ENCODE measurements at regions not wholly inside any gene's neighbourhood (a gene's known extent, or its start where the extent isn't known, plus 50 kb on each side); places are given as distances from the start of the nearest gene placed in this dataset.
A peak's percentile ranks its signal among the peaks of the same experiment; 100 is the strongest.

DNA sequence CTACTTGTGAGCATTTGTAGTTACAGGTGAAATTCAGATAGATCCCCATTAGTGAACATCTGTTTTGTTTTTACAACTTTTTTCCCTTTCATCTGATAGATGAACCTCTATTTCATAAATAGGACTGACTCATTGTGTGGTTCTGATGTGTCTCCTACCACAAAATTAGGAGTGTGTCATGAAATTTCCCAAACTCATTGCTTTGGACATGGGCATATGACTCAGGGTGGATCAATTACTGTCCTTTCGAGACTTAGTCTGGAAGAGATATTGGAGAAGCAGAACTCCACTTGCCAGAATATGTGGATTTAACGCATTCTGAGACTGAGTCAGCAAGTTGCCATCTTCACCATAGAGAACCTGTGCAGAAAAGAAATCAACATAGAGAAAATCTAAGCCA is 53.5 kb upstream of the PCDH10 start:
- no peak for DNase-seq (ENCODE audit: low spot score)
- intact Hi-C loops (cut with micrococcal nuclease; ENCODE audit: unreplicated experiment), result no loop called here

DNA sequence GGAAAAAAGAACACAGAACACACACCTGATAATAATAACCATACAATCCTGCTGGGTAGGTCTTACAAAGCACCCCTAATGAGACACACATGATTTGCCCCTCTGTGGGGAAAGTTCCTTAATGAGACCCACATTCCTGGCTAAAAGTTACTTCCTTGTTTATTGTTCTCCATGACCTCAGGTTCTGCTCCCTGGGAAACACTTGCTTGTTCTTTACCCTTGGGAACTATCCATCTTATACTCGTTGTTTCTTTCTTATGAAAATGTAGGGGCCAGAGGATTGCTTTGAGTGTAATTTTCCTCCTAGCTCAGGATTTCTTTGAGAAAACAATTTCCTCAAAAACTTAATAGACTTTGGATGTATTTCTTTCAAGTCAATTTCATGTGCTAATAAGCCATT is 52.1 kb upstream of the PCDH10 start:
- H3K9me3 ChIP-seq (ENCODE audit: low read depth, low read length, poor library complexity, severe bottlenecking), result no peaks in the 10 kb centered on the region
- DNase-seq (ENCODE audit: low spot score), result peak; percentile 17
- TF ChIP-seq, protein P1, sequence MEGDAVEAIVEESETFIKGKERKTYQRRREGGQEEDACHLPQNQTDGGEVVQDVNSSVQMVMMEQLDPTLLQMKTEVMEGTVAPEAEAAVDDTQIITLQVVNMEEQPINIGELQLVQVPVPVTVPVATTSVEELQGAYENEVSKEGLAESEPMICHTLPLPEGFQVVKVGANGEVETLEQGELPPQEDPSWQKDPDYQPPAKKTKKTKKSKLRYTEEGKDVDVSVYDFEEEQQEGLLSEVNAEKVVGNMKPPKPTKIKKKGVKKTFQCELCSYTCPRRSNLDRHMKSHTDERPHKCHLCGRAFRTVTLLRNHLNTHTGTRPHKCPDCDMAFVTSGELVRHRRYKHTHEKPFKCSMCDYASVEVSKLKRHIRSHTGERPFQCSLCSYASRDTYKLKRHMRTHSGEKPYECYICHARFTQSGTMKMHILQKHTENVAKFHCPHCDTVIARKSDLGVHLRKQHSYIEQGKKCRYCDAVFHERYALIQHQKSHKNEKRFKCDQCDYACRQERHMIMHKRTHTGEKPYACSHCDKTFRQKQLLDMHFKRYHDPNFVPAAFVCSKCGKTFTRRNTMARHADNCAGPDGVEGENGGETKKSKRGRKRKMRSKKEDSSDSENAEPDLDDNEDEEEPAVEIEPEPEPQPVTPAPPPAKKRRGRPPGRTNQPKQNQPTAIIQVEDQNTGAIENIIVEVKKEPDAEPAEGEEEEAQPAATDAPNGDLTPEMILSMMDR (conservative IDR thresholded peaks at IDR 0.05; ENCODE audit: low read depth, low read length), result no peak
- no peak for TF ChIP-seq EZH2 (IDR thresholded peaks at IDR 0.05; ENCODE audit: borderline replicate concordance, low read depth, low read length, poor library complexity, severe bottlenecking)
- intact Hi-C loops (cut with micrococcal nuclease; ENCODE audit: unreplicated experiment), result no loop called here
- no peak overlapping the region for H3K27ac ChIP-seq (ENCODE audit: low read depth, low read length, poor library complexity, severe bottlenecking)
- ChIA-PET POLR2A (ENCODE audit: low non-redundant PET) (no interaction called here), CTCF (no interaction called here)
- BruUV-seq (replicated peaks), result no TSS peak
- no peak overlapping the region for H3K4me3 ChIP-seq (ENCODE audit: low read depth, low read length, poor library complexity, severe bottlenecking)
- no peaks in the 10 kb centered on the region for H3K4me1 ChIP-seq (ENCODE audit: insufficient read depth, low read length, poor library complexity, severe bottlenecking)
- no peaks in the 10 kb centered on the region for H3K27me3 ChIP-seq (replicated peaks; ENCODE audit: insufficient read depth, low read depth, low read length, poor library complexity)
- H3K36me3 ChIP-seq (ENCODE audit: insufficient read depth, low read length, poor library complexity, severe bottlenecking), result no peaks in the 10 kb centered on the region

More for the DNA sequence above, 53.5 kb upstream of the PCDH10 start:
- no peaks in the 10 kb centered on the region for H3K4me1 ChIP-seq (ENCODE audit: insufficient read depth, low read length, poor library complexity, severe bottlenecking)
- no peaks in the 10 kb centered on the region for H3K9me3 ChIP-seq (ENCODE audit: low read depth, low read length, poor library complexity, severe bottlenecking)
- ChIA-PET POLR2A (ENCODE audit: low non-redundant PET) (no interaction called here), CTCF (no interaction called here)
- H3K27ac ChIP-seq (ENCODE audit: low read depth, low read length, poor library complexity, severe bottlenecking), result no peak overlapping the region
- no peak overlapping the region for H3K4me3 ChIP-seq (ENCODE audit: low read depth, low read length, poor library complexity, severe bottlenecking)
- no peaks in the 10 kb centered on the region for H3K27me3 ChIP-seq (replicated peaks; ENCODE audit: insufficient read depth, low read depth, low read length, poor library complexity)
- no TSS peak for BruUV-seq (replicated peaks)
- H3K36me3 ChIP-seq (ENCODE audit: insufficient read depth, low read length, poor library complexity, severe bottlenecking), result no peaks in the 10 kb centered on the region
- TF ChIP-seq, protein P1 (conservative IDR thresholded peaks at IDR 0.05; ENCODE audit: low read depth, low read length), result no peak
